ENCODE measurements at regions not wholly inside any gene's neighbourhood (a gene's known extent, or its start where the extent isn't known, plus 50 kb on each side); places are given as distances from the start of the nearest gene placed in this dataset.

DNA sequence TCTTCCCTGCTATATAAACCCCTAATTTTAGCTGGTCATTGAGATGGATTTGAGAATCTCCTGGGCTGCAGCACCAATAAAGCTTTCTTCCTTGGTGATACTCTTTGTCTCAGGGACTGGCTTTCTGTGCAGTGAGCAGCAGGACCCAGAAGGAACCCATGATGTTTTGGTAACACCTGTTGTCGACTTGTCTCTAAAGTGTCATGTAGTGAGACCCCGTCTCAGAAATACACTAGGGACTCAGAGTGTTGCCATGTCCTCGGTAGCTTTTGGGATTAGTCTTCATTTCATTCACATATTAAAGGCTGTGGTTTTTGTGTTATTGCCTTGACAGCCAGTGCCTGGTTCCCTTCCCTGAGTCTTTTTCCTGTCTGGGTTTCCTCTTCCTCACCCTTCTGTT is 1078.7 kb downstream of the TBC1D22A start:
- TF ChIP-seq, protein P1, sequence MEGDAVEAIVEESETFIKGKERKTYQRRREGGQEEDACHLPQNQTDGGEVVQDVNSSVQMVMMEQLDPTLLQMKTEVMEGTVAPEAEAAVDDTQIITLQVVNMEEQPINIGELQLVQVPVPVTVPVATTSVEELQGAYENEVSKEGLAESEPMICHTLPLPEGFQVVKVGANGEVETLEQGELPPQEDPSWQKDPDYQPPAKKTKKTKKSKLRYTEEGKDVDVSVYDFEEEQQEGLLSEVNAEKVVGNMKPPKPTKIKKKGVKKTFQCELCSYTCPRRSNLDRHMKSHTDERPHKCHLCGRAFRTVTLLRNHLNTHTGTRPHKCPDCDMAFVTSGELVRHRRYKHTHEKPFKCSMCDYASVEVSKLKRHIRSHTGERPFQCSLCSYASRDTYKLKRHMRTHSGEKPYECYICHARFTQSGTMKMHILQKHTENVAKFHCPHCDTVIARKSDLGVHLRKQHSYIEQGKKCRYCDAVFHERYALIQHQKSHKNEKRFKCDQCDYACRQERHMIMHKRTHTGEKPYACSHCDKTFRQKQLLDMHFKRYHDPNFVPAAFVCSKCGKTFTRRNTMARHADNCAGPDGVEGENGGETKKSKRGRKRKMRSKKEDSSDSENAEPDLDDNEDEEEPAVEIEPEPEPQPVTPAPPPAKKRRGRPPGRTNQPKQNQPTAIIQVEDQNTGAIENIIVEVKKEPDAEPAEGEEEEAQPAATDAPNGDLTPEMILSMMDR (conservative IDR thresholded peaks at IDR 0.05; ENCODE audit: low read depth, low read length), result no peak
- TF ChIP-seq POLR2A (IDR thresholded peaks at IDR 0.05; ENCODE audit: low read depth, low read length), result no peak
- no peak for TF ChIP-seq RAD21 (IDR thresholded peaks at IDR 0.05; ENCODE audit: low read length)
- no peak for TF ChIP-seq FOS (IDR thresholded peaks at IDR 0.05; ENCODE audit: low read depth, low read length)
- TF ChIP-seq MXI1 (IDR thresholded peaks at IDR 0.05; ENCODE audit: borderline replicate concordance, low read depth, low read length), result no peak
- TF ChIP-seq, protein P2, sequence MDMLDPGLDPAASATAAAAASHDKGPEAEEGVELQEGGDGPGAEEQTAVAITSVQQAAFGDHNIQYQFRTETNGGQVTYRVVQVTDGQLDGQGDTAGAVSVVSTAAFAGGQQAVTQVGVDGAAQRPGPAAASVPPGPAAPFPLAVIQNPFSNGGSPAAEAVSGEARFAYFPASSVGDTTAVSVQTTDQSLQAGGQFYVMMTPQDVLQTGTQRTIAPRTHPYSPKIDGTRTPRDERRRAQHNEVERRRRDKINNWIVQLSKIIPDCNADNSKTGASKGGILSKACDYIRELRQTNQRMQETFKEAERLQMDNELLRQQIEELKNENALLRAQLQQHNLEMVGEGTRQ (IDR thresholded peaks at IDR 0.05; ENCODE audit: low read depth, low read length), result no peak
- TF ChIP-seq RCOR1 (IDR thresholded peaks at IDR 0.05; ENCODE audit: insufficient replicate concordance, low read length), result no peak
- TF ChIP-seq ELK1 (IDR thresholded peaks at IDR 0.05; ENCODE audit: borderline replicate concordance, low read depth, low read length), result no peak
- TF ChIP-seq SMC3 (IDR thresholded peaks at IDR 0.05; ENCODE audit: low read depth, low read length), result no peak
- no peak for TF ChIP-seq CEBPB (IDR thresholded peaks at IDR 0.05; ENCODE audit: low read depth, low read length)
- TF ChIP-seq MAZ (IDR thresholded peaks at IDR 0.05; ENCODE audit: borderline replicate concordance, low read depth, low read length), result no peak
- no peak for TF ChIP-seq NFE2L2 (IDR thresholded peaks at IDR 0.05; ENCODE audit: low read depth, low read length)
- TF ChIP-seq MAFK (IDR thresholded peaks at IDR 0.05; ENCODE audit: low read depth, low read length), result no peak

Data from IMR-90 (cell line).